CD8-positive, alpha-beta memory T cell (primary cell): ENCODE measurements at regions not wholly inside any gene's neighbourhood (a gene's known extent, or its start where the extent isn't known, plus 50 kb on each side); places are given as distances from the start of the nearest gene placed in this dataset.

Experiments used
- CTCF ChIA-PET: fragments of 350-600 bp; sonication (Branson Sonifier 250); formaldehyde crosslinking; loops from one replicate; lab custom pipeline; 2021; ENCODE audit warnings: antibody characterized with exemption; lab: Charles Lee
- POLR2A ChIA-PET: fragments of 350-600 bp; sonication (Branson Sonifier 250); formaldehyde crosslinking; loops from one replicate; lab custom pipeline; 2021; ENCODE audit warnings: antibody characterized with exemption; lab: Charles Lee
- DNase-seq, 5 donors: peaks; one replicate each; pipeline versions ENCODE4 v3.0.0 to v3.0.0-alpha.2; 2020 to 2022; ENCODE audit warnings: mixed read lengths in 1 of 5
- H3K27ac ChIP-seq: one replicate; pipeline ENCODE4 v1.7.0; 2013; ENCODE audit warnings: low read depth, mild to moderate bottlenecking, low read length, moderate library complexity
- H3K27me3 ChIP-seq: 2 replicates; pipeline ENCODE4 v1.7.0; 2013; ENCODE audit warnings: low read length, mild to moderate bottlenecking; ENCODE audit not compliant: insufficient read depth, poor library complexity, severe bottlenecking
- H3K36me3 ChIP-seq: 2 replicates; pipeline ENCODE4 v1.7.0; 2013; ENCODE audit warnings: mild to moderate bottlenecking, low read length, moderate library complexity; ENCODE audit not compliant: insufficient read depth
- H3K4me1 ChIP-seq: 2 replicates; pipeline ENCODE4 v1.7.0; 2013; ENCODE audit warnings: mild to moderate bottlenecking, low read length, moderate library complexity; ENCODE audit not compliant: insufficient read depth
- H3K4me3 ChIP-seq: 2 replicates; pipeline ENCODE4 v1.7.0; 2013; ENCODE audit warnings: mild to moderate bottlenecking, low read length
- H3K9me3 ChIP-seq: 2 replicates; pipeline ENCODE4 v1.7.0; 2013; ENCODE audit warnings: mild to moderate bottlenecking, low read length
- H3K27ac Mint-ChIP-seq, 8 donors: one replicate each; pipeline ENCODE4 v1.8.0; 2020 to 2021; ENCODE audit warnings: mixed read lengths in 8 of 8, mild to moderate bottlenecking in 6 of 8, inconsistent platforms in 3 of 8, moderate library complexity in 3 of 8
- H3K27me3 Mint-ChIP-seq, 2 donors: one replicate each; pipeline ENCODE4 v1.8.0; 2020 to 2021; ENCODE audit warnings: mixed read lengths in 2 of 2, mild to moderate bottlenecking in 1 of 2, moderate library complexity in 1 of 2
- H3K36me3 Mint-ChIP-seq, 3 donors: one replicate each; pipeline ENCODE4 v1.8.0; 2020 to 2021; ENCODE audit warnings: mixed read lengths in 3 of 3, inconsistent platforms in 1 of 3, mild to moderate bottlenecking in 1 of 3
- H3K4me1 Mint-ChIP-seq, 3 donors: one replicate each; pipeline ENCODE4 v1.8.0; 2020 to 2021; ENCODE audit warnings: mixed read lengths in 3 of 3, inconsistent platforms in 1 of 3, mild to moderate bottlenecking in 1 of 3
- H3K4me3 Mint-ChIP-seq, 7 donors: one replicate each; pipeline ENCODE4 v1.8.0; 2020 to 2021; ENCODE audit warnings: mixed read lengths in 7 of 7, mild to moderate bottlenecking in 6 of 7, moderate library complexity in 4 of 7, inconsistent platforms in 2 of 7
- H3K9me3 Mint-ChIP-seq, 5 donors: one replicate each; pipeline ENCODE4 v1.8.0; 2020 to 2022; ENCODE audit warnings: mixed read lengths in 5 of 5, mild to moderate bottlenecking in 3 of 5, moderate library complexity in 2 of 5, inconsistent platforms in 1 of 5

DNA sequence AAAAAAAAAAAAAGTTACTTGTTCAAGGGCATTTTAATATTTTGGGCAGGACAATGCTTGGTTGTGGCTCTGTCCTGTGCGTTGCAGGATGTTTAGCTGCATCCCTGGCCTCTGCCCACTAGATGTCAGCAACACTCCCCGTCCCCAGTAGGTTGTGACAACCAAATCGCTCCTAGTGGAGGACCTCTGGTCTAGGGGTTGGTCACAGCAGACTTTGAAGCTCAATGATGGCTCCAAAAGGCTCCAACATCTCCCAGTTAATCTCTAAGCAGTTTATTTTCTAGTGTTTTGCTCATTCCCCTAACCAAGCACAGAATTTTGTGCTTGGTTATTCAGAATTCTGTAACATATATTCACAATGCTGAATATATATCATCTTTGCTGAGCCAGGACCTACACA lies 67.0 kb downstream of the CHRNA1 start:
- Histone ChIP-seq H3K4me1 (no peaks in the 10 kb centered on the region), H3K27ac (no peak overlapping the region), H3K36me3 (no peaks in the 10 kb centered on the region), H3K9me3 (no peaks in the 10 kb centered on the region), H3K27me3 (no peaks in the 10 kb centered on the region), H3K4me3 (no peak overlapping the region)
- Mint-ChIP-seq H3K9me3 (no peaks in the 10 kb centered on the region), H3K4me3 (no peak overlapping the region), H3K27me3 (peaks cover 0 to 9% of the 10 kb centered on the region in 2 donors), H3K27ac (no peak overlapping the region), H3K4me1 (peaks cover 0 to 8% (median 5%) of the 10 kb centered on the region in 3 donors), H3K36me3 (no peaks in the 10 kb centered on the region)
- ChIA-PET CTCF (interaction anchor here (0.6 to 8.2 kb wide), 24 partner anchors 11 to 396 kb away, joined by 3 to 100 read pairs (median 4); no protein-coding TSS in a partner anchor), POLR2A (interaction anchor here (0.7 kb wide), 1 partner anchor 87 kb away, joined by 6 read pairs; no protein-coding TSS in a partner anchor)
- DNase-seq: peak; percentile 27 to 70 (median 37)

DNA sequence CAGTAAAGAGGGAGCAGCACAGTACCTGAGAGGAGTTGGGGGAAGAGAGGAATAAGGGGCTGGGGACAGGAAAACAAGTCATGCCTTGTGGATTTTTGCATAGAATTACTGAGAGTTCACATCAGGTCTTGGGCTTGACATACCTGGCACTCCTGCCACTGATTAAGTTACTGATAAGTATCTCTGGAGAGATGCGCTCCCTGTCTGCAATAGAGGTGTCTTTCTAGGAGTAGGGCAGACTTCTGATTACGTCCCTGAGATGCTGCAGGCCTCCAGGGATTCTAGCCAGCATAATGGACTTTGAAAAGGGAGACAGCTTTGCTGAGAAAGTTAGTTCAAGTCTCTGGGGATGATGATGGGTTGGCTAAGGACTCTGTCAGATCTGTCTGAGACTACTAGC lies 69.4 kb downstream of the CHRNA1 start:
- Histone ChIP-seq H3K27me3 (no peaks in the 10 kb centered on the region), H3K27ac (no peak overlapping the region), H3K4me3 (no peak overlapping the region), H3K9me3 (no peaks in the 10 kb centered on the region), H3K4me1 (no peaks in the 10 kb centered on the region), H3K36me3 (no peaks in the 10 kb centered on the region)
- peaks cover 0 to 5% (median 5%) of the 10 kb centered on the region in 3 donors for H3K4me1 Mint-ChIP-seq
- ChIA-PET CTCF (interaction anchor here (0.8 to 8.2 kb wide), 9 partner anchors 9 to 295 kb away, joined by 3 to 100 read pairs (median 4); no protein-coding TSS in a partner anchor), POLR2A (no interaction called here)
- no peak overlapping the region for H3K4me3 Mint-ChIP-seq
- no peak overlapping the region for H3K27ac Mint-ChIP-seq
- no peaks in the 10 kb centered on the region for H3K36me3 Mint-ChIP-seq
- DNase-seq: no peak
- H3K27me3 Mint-ChIP-seq: peaks cover 8 to 9% of the 10 kb centered on the region in 2 donors
- H3K9me3 Mint-ChIP-seq: no peaks in the 10 kb centered on the region

DNA sequence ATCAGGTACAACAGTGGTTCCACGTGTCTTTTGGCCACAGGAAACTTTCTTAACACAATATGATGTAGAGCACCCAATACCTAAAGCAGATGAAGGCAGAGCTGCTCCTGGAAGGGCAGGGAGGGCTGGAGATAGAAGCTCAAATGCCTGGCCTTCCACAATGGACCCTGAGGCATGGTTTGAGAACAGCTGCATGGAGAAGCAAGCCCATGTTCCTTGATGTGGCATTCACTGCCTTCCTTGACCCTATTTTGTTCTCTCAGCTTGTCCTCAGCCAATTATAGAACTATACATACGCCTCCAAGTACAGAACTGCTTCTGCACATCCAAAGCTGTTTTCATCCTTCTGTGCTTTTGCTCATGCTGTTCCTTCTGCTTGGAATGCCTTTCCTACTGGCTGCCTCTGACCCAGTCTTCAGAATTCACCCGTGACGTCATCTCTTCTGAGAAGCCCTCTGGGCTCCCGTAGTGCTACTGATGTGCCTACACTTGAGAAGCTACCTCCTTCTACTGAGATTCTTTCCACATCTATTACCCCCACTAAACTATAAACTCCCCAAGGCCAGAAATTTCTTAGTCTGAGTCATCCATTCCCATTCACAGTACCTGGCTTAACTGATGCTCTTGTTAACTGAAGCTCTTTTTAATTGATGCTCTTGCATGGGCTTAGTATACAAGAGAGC lies 69.9 kb downstream of the CHRNA1 start:
- no peak overlapping the region for H3K4me3 Mint-ChIP-seq

DNA sequence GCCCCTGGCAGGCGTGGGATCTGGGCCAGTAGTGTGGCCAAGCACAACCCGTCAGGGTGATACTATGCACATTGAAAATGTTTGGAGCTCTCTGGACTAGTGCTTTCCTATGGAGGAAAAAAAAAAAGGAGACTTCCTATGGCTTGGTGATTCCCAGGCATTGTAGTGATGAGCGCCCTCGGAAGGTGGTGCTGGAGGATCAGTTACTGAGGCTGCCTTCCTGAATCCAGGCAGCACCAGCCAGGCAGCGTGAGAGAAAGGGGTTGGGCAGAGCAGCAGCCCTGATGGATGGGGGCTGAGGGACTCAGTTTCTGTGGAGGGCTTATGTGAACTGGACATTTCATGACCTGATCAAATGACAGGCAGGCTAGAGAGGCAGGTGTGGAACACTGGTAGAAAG lies 70.9 kb downstream of the CHRNA1 start:
- Histone ChIP-seq H3K4me1 (no peaks in the 10 kb centered on the region), H3K9me3 (no peaks in the 10 kb centered on the region), H3K27ac (no peak overlapping the region), H3K36me3 (no peaks in the 10 kb centered on the region), H3K4me3 (no peak overlapping the region), H3K27me3 (no peaks in the 10 kb centered on the region)
- POLR2A ChIA-PET: no interaction called here
- H3K27me3 Mint-ChIP-seq: peaks cover 8 to 10% of the 10 kb centered on the region in 2 donors
- no peaks in the 10 kb centered on the region for H3K9me3 Mint-ChIP-seq
- no peak for DNase-seq
- no peaks in the 10 kb centered on the region for H3K36me3 Mint-ChIP-seq
- peak overlapping the region in 1 of 8 donors; percentile 11 for H3K27ac Mint-ChIP-seq
- no peak overlapping the region for H3K4me3 Mint-ChIP-seq
- H3K4me1 Mint-ChIP-seq: peaks cover 0 to 8% (median 5%) of the 10 kb centered on the region in 3 donors
- CTCF ChIA-PET: interaction anchor here (1.3 to 1.7 kb wide), 3 partner anchors 11 to 296 kb away, joined by 3 to 4 read pairs (median 4); no protein-coding TSS in a partner anchor

More for the DNA sequence above, 69.9 kb downstream of the CHRNA1 start:
- H3K27me3 ChIP-seq: no peaks in the 10 kb centered on the region
- H3K36me3 ChIP-seq: no peaks in the 10 kb centered on the region
- no peaks in the 10 kb centered on the region for H3K9me3 ChIP-seq
- H3K27ac ChIP-seq: no peak overlapping the region
- H3K4me1 ChIP-seq: no peaks in the 10 kb centered on the region
- ChIA-PET POLR2A (no interaction called here), CTCF (interaction anchor here (0.8 to 8.2 kb wide), 8 partner anchors 8 to 295 kb away, joined by 3 to 100 read pairs (median 4); no protein-coding TSS in a partner anchor)
- H3K27me3 Mint-ChIP-seq: peaks cover 8 to 10% of the 10 kb centered on the region in 2 donors
- no peak overlapping the region for H3K27ac Mint-ChIP-seq
- H3K4me3 ChIP-seq: no peak overlapping the region
- peaks cover 0 to 5% (median 5%) of the 10 kb centered on the region in 3 donors for H3K4me1 Mint-ChIP-seq
- no peaks in the 10 kb centered on the region for H3K9me3 Mint-ChIP-seq
- H3K36me3 Mint-ChIP-seq: no peaks in the 10 kb centered on the region
- DNase-seq: no peak

DNA sequence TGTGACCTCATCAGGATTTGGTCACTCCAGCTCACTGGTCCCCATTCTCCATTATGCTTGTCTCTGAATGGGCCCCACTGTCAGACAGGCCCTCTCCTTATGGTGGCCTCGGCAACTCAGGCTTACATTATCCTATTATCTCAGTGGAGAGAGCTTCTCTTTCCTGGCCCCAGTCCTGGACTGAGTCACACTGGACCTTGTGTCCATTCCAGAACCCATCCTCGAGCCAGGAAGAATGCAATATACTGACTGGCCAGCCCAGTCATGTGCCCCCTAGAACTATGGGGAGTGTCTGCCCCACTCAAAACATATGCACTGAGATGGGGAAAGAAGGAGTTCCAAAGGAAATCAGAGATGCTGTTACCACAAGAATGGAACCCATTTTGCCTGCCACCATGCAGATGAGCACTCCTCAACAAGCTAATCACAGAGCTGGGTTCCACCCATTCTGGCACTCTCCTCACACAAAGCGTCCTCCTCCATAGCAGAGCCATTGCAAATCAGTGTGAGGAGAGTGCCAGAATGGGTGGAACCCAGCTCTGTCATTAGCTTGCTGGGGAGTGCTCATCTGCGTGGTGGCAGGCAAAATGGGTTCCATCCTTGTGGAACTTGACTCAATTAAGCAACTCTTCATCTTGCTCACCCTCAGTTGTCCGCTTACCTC lies 71.9 kb downstream of the CHRNA1 start:
- peaks cover 6 to 14% (median 10%) of the 10 kb centered on the region in 3 donors for H3K4me1 Mint-ChIP-seq
- H3K36me3 Mint-ChIP-seq: no peaks in the 10 kb centered on the region
- POLR2A ChIA-PET: interaction anchor here (0.7 kb wide), 1 partner anchor 140 kb away, joined by 4 read pairs; no protein-coding TSS in a partner anchor
- H3K27ac ChIP-seq: no peak overlapping the region
- H3K4me3 ChIP-seq: no peak overlapping the region
- H3K9me3 Mint-ChIP-seq: no peaks in the 10 kb centered on the region
- H3K27ac Mint-ChIP-seq: no peak overlapping the region
- H3K36me3 ChIP-seq: no peaks in the 10 kb centered on the region
- H3K27me3 Mint-ChIP-seq: peaks cover 8 to 10% of the 10 kb centered on the region in 2 donors
- CTCF ChIA-PET: interaction anchor here (0.9 to 1.6 kb wide), 3 partner anchors 10 to 82 kb away, joined by 3 read pairs; no protein-coding TSS in a partner anchor
- no peak overlapping the region for H3K4me3 Mint-ChIP-seq
- H3K27me3 ChIP-seq: no peaks in the 10 kb centered on the region
- no peaks in the 10 kb centered on the region for H3K9me3 ChIP-seq
- no peak for DNase-seq
- no peaks in the 10 kb centered on the region for H3K4me1 ChIP-seq

DNA sequence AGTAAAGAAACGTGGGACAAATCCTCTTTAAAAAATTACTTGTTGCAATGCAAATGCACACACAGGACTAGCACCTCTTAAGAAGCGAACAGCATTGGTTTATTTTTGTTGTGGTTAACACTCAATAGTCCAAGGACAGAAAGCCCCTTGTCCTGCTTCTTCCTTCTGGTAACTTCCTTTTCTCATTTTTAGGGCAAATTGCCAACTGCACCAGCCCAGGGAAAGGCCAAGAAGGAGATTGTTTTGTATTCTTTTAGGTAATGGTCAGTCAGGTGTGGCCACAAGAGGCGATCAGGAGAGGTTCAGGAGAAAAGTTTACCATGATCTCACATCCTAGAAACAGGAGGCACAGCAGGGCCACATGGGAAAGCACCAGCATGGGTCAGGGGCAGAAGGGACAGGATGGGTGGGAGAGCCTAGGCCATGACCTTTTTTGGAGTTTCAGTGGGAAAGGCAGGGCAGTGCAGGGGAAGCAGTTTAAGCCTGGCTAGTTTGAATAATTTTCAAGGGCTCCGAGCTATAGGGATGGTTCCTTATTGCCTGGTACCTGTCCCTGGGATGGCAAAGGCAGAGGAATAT lies 73.0 kb downstream of the CHRNA1 start:
- H3K27ac Mint-ChIP-seq: no peak overlapping the region
- no peaks in the 10 kb centered on the region for H3K36me3 Mint-ChIP-seq
- no peaks in the 10 kb centered on the region for H3K27me3 ChIP-seq
- no peak overlapping the region for H3K4me3 ChIP-seq
- no peaks in the 10 kb centered on the region for H3K9me3 Mint-ChIP-seq
- H3K4me3 Mint-ChIP-seq: no peak overlapping the region
- POLR2A ChIA-PET: no interaction called here
- peaks cover 6 to 15% (median 12%) of the 10 kb centered on the region in 3 donors for H3K4me1 Mint-ChIP-seq
- H3K27ac ChIP-seq: no peak overlapping the region
- CTCF ChIA-PET: interaction anchor here (0.9 to 1.6 kb wide), 2 partner anchors 34 to 110 kb away, joined by 3 read pairs; no protein-coding TSS in a partner anchor
- H3K4me1 ChIP-seq: no peaks in the 10 kb centered on the region
- no peaks in the 10 kb centered on the region for H3K36me3 ChIP-seq
- peaks cover 6 to 8% of the 10 kb centered on the region in 2 donors for H3K27me3 Mint-ChIP-seq
- H3K9me3 ChIP-seq: no peaks in the 10 kb centered on the region
- no peak for DNase-seq

DNA sequence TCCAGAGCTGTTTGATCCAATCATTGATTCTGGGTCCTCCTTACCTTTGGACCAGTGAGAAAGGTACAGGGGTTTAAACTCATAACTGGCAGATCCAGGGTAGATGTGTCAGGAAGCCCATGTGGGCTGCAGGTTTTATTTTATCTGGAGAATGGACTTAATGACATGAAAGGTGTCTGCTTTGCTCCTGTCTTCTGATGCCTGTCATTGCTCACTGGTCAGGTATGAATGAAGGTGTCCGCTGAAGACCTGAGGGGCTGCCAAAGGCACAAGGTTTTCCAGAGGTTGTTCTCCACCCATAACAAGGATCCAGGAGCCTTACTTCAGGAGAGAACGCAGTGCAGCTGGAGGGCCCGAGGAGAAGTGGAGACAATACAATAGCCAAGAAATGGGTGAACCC lies 74.2 kb downstream of the CHRNA1 start:
- H3K4me3 Mint-ChIP-seq: no peak overlapping the region
- Histone ChIP-seq H3K36me3 (no peaks in the 10 kb centered on the region), H3K4me3 (no peak overlapping the region), H3K27me3 (no peaks in the 10 kb centered on the region), H3K9me3 (no peaks in the 10 kb centered on the region), H3K4me1 (no peaks in the 10 kb centered on the region), H3K27ac (no peak overlapping the region)
- CTCF ChIA-PET: interaction anchor here (0.9 to 7.6 kb wide), 7 partner anchors 8 to 227 kb away, joined by 3 to 100 read pairs (median 20); no protein-coding TSS in a partner anchor
- DNase-seq: no peak
- peaks cover 8 to 23% (median 15%) of the 10 kb centered on the region in 3 donors for H3K4me1 Mint-ChIP-seq
- H3K9me3 Mint-ChIP-seq: no peaks in the 10 kb centered on the region
- POLR2A ChIA-PET: no interaction called here
- H3K27me3 Mint-ChIP-seq: peaks cover 4 to 8% of the 10 kb centered on the region in 2 donors
- H3K36me3 Mint-ChIP-seq: no peaks in the 10 kb centered on the region
- H3K27ac Mint-ChIP-seq: no peak overlapping the region
